ENCODE measurements at regions not wholly inside any gene's neighbourhood (a gene's known extent, or its start where the extent isn't known, plus 50 kb on each side); places are given as distances from the start of the nearest gene placed in this dataset.

- TF ChIP-seq POLR2AphosphoS5 (IDR thresholded peaks at IDR 0.05) (no peak), CTCF (IDR thresholded peaks at IDR 0.05) (no peak), POLR2A (IDR thresholded peaks at IDR 0.05) (no peak), EP300 (IDR thresholded peaks at IDR 0.05) (no peak)
These were observed 108.3 kb upstream of the CDK6 start for GRCh38 chr7:92944633-92945032.

Measured in stomach (tissue), 4 donors.